ENCODE measurements at regions not wholly inside any gene's neighbourhood (a gene's known extent, or its start where the extent isn't known, plus 50 kb on each side); places are given as distances from the start of the nearest gene placed in this dataset.
"Not testable (repeated sequence)": the region's sequence is repeated elsewhere in the genome, so short reads cannot be mapped to it uniquely, and the experiment has no call there.

DNA sequence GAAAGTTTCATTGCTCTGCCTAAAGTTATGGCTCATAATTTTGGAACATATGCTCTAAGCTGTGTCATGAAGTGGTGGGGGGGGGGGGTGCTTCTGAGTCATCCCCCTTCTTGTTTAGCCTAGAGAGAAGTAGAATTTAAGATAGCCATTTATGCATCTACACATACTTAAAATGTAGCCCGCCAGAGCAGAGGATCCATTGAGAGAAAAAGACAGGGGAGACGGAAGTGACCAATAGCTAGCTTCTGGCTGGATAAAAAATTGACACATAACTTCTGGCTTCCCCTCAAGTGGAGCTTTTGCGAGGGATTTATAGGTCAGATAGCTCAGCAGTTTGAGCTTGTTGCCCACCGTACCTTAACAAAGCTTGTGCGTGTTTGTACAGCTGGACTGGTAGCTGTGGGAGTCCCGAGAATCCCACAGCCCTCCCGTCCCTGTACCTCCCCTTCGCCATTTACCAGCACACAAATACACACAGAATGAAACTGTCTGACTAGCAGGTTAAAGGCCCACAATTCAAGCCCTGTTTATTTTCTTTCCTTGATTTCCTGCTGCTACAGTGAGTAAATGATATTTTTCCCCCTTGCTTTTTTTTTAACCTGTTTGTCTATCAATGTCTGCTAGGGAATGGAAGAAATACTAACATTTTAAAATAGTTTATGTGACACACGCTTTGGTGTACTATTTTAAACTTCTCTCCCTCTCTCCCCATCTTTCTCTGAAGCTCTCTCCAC, 232.6 kb upstream of the FERD3L start:
- peak; percentile 10 for DNase-seq (ENCODE audit: low read depth)

DNA sequence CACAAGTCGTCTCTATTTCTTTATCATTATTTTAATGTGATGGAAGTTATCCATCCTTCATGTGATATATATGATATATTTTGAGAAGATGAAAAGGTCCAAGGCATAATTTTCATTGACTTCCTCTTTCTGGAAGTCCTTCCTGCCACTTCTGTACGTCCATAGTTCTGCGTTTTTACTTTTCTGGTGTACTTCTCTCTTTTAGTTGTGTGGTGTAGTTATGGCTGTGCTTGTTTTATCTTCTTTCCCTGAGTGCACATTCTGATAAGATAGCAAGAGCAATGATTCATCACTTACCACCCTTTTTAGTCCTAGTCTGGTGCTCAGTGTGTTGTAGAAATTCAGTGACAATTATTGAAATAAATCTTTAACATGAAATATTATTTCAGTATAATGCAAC, 231.3 kb upstream of the FERD3L start:
- no peak for DNase-seq (ENCODE audit: low read depth)

- no peak for DNase-seq (ENCODE audit: low read depth)
Observed at GRCh38 chr7:19375976-19376375, 230.8 kb upstream of the FERD3L start.

- DNase-seq (ENCODE audit: low read depth): no peak
Observed at GRCh38 chr7:19373334-19373733, 228.1 kb upstream of the FERD3L start.

- DNase-seq (ENCODE audit: low read depth): no peak
Observed at GRCh38 chr7:19369806-19370205, 224.6 kb upstream of the FERD3L start.

- no peak for DNase-seq (ENCODE audit: low read depth)
Observed at GRCh38 chr7:19369182-19369581, 224.0 kb upstream of the FERD3L start.

- DNase-seq (ENCODE audit: low read depth): no peak
Observed at GRCh38 chr7:19368491-19368925, 223.3 kb upstream of the FERD3L start.

GRCh38 chr7:19364950-19365349, 219.7 kb upstream of the FERD3L start:
- DNase-seq (ENCODE audit: low read depth): no peak

GRCh38 chr7:19362099-19362498, 216.9 kb upstream of the FERD3L start:
- DNase-seq (ENCODE audit: low read depth): peak; percentile 46

GRCh38 chr7:19353180-19353579, 208.0 kb upstream of the FERD3L start:
- DNase-seq (ENCODE audit: low read depth): no peak

- DNase-seq (ENCODE audit: low read depth): no peak
Observed at GRCh38 chr7:19352305-19352695, 207.1 kb upstream of the FERD3L start.

- no peak for DNase-seq (ENCODE audit: low read depth)
Observed at GRCh38 chr7:19351341-19352304, 206.4 kb upstream of the FERD3L start.

DNA sequence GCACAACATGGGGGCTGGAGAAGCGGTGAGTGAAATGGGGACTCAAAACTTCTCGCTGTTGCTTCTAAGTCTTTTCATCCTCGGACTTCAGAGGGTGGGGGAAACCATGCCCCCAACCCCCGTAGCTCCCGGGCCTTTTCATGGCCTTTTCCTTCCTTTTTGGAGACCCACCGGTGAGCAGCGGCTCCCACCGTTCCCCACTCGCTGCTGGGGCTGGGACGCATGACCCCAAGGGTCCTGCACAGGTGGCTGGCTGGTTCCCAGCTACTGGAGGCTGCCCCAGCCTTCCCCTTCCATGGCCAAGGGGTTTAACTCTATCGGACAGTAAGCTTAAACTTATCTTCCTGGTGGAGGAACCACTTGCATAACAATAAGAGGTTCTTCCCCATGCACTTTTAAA, 194.3 kb upstream of the FERD3L start:
- no peak for DNase-seq (ENCODE audit: low read depth)

DNA sequence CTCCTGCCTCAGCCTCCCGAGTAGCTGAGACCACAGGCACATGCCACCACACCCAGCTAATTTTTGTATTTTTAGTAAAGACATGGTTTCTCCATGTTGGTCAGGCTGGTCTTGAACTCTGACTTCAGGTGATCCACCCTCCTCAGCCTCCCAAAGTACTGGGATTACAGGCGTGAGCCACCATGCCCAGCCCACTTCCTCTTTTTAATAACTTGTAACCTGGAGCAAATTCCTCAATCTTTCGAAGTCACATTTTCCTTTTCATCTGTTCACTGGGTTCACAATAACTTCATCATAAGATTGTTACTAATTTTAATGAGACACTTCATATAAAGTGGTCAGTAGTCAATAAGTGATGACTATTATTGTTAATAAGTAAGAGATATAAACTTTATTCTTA, 193.3 kb upstream of the FERD3L start:
- DNase-seq (ENCODE audit: low read depth): not testable (repeated sequence)

GRCh38 chr7:19336836-19337383, 191.7 kb upstream of the FERD3L start:
- DNase-seq (ENCODE audit: low read depth): no peak

DNA sequence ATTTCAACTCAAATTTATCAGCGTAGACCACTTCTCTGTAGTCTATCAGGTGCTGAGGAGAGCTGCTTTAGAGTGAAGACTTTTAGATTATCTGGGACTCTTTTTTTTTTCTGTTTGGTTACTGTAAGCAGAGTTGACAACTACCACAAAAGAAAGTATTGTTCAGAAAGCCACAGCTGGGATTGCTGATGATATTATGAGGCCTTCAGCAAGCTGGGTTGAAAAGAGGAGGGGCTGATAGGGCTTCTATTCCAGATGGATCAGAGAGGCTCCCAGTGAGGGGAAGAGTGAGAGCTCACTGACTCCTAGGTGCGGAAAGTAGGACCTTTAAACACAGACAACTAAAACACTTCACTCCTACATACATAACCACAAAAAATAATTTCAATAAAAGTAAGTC, 188.5 kb upstream of the FERD3L start:
- no peak for DNase-seq (ENCODE audit: low read depth)

GRCh38 chr7:19327018-19327417, 181.8 kb upstream of the FERD3L start:
- no peak for DNase-seq (ENCODE audit: low read depth)

DNA sequence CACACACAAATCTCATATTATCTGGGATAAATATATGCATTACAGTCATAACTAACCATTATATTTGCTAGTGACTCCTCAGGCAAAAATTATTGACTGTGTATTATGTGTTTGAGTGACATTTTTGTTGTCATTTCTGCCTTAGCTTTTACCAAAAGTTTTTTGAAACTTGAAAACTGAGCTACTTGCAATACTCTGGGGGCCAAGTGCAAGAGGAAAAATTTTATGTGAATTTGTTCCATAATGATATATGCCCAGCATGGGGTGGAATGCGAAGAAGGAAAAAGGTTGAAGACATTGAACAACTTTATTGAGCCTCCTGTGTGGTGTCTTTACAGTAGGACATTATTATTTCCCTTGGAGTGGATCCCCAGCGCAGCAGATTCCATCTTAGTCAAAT, 176.8 kb upstream of the FERD3L start:
- no peak for DNase-seq (ENCODE audit: low read depth)

DNA sequence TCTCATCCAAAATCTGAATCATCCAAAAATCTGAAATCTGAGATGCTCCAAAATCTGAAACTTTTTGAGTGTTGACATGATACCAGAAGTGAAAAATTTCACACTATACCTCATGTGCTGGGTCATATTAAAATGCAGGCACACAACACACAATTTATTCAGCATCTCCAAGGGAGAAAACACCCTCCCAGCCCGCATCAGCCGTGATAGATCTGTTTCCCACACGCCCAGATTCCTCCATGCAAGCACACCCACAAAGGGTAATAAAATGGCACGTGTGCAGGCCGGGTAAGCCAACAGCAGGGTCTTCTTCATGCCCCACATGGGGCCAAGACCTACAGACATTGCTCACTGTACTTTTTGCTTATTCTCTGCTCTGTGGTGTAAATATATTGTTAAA, 173.1 kb upstream of the FERD3L start:
- no peak for DNase-seq (ENCODE audit: low read depth)

DNA sequence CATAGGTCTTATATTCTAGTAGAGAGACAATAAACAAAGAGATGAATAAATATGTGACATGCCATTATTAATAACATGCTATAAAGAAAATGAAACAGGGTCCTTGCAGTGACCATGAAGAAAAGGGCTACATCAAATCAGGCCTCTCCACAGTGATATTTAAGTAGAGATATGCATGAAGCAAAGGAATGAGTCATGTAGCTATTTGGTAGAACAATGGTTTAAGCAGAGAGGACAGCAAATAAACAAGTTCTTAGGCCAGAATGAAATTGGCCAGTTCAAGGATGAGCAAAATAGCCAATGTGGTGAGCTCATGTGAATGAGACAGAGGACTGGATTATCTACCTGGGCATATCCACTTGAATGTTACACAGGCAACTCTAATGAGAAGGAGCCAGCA, 172.2 kb upstream of the FERD3L start:
- DNase-seq (ENCODE audit: low read depth): no peak

DNA sequence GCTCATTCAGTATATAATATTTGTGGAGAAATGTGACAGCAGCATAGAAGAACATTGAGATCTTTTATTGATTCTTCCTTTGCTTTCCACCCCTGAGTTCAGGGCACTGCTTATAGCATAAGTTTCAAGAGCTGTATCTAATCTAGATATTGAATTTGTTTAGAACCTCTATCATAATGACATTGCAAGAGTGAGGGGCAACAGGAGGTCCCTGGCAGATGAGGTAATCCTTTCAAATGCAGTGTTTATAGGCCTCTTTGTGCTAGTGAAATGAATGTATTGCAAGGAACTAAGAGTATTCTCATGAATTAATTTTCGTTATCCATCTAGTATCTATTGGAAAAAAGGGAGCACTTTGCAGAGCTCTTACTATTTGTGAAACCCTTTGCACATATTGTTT, 167.2 kb upstream of the FERD3L start:
- DNase-seq (ENCODE audit: low read depth): no peak

DNA sequence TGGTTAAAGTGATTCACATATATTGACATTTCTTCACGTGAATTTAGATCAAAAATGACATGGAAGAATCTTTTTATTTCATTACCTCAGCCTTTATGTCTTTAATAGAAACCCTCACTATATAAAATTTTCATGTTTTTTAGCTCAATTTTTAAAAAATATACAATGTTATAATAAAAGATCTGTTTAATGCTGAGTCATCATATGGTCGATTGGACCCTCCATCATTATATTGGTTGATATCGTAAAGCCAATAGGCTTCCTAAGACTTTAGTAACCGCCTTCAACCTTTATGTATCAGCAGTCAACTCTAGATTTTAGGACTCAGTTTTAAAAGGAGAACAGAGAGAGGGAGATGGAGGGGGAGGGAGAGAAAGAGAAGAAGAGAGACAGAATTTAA, 162.3 kb upstream of the FERD3L start:
- DNase-seq (ENCODE audit: low read depth): no peak

All from HT1080 (cell line).